ENCODE measurements at regions not wholly inside any gene's neighbourhood (a gene's known extent, or its start where the extent isn't known, plus 50 kb on each side); places are given as distances from the start of the nearest gene placed in this dataset.
"Not testable (repeated sequence)": the region's sequence is repeated elsewhere in the genome, so short reads cannot be mapped to it uniquely, and the experiment has no call there.

GRCh38 chr2:182598626-182599025 lies 117.4 kb upstream of the DNAJC10 start:
- no peak for DNase-seq

GRCh38 chr2:182605166-182605565 lies 110.9 kb upstream of the DNAJC10 start:
- DNase-seq, result no peak

GRCh38 chr2:182606728-182607681 lies 109.1 kb upstream of the DNAJC10 start:
- no peak for DNase-seq

GRCh38 chr2:182608181-182608845 lies 107.7 kb upstream of the DNAJC10 start:
- no peak for DNase-seq

- not testable (repeated sequence) for DNase-seq
Measured at GRCh38 chr2:182609005-182609404, 107.1 kb upstream of the DNAJC10 start.

GRCh38 chr2:182610231-182610630 lies 105.8 kb upstream of the DNAJC10 start:
- no peak for DNase-seq

- DNase-seq, result no peak
Measured at GRCh38 chr2:182611009-182611408, 105.0 kb upstream of the DNAJC10 start.

- DNase-seq, result no peak
Measured at GRCh38 chr2:182615036-182615435, 101.0 kb upstream of the DNAJC10 start.

GRCh38 chr2:182616471-182617393 lies 99.3 kb upstream of the DNAJC10 start:
- DNase-seq, result no peak

- no peak for DNase-seq
Measured at GRCh38 chr2:182618672-182619079, 97.4 kb upstream of the DNAJC10 start.

GRCh38 chr2:182619276-182619675 lies 96.8 kb upstream of the DNAJC10 start:
- DNase-seq, result no peak

GRCh38 chr2:182621191-182621590 lies 94.9 kb upstream of the DNAJC10 start:
- DNase-seq, result no peak

- DNase-seq, result no peak
Measured at GRCh38 chr2:182621810-182622209, 94.2 kb upstream of the DNAJC10 start.

GRCh38 chr2:182622231-182622630 lies 93.8 kb upstream of the DNAJC10 start:
- no peak for DNase-seq

GRCh38 chr2:182625814-182626213 lies 90.2 kb upstream of the DNAJC10 start:
- DNase-seq, result no peak

GRCh38 chr2:182628916-182629315 lies 87.1 kb upstream of the DNAJC10 start:
- DNase-seq, result no peak

- no peak for DNase-seq
Measured at GRCh38 chr2:182630207-182630606, 85.8 kb upstream of the DNAJC10 start.

GRCh38 chr2:182631299-182631698 lies 84.8 kb upstream of the DNAJC10 start:
- no peak for DNase-seq

GRCh38 chr2:182634386-182634785 lies 81.7 kb upstream of the DNAJC10 start:
- DNase-seq, result no peak

- no peak for DNase-seq
Measured at GRCh38 chr2:182636699-182637098, 79.4 kb upstream of the DNAJC10 start.

- no peak for DNase-seq
Measured at GRCh38 chr2:182638667-182639066, 77.4 kb upstream of the DNAJC10 start.

- no peak for DNase-seq
Measured at GRCh38 chr2:182639971-182640370, 76.1 kb upstream of the DNAJC10 start.

- peak; percentile 29 for DNase-seq
Measured at GRCh38 chr2:182642328-182642727, 73.7 kb upstream of the DNAJC10 start.
